Trophoblast cell (in vitro differentiated cells and primary cell): ENCODE measurements at regions not wholly inside any gene's neighbourhood (a gene's known extent, or its start where the extent isn't known, plus 50 kb on each side); places are given as distances from the start of the nearest gene placed in this dataset.

ENCODE experiments used
- DNase-seq, 2 donors: peaks; one replicate each; pipeline ENCODE4 v3.0.0-alpha.2; 2016
- H2AFZ ChIP-seq: 2 replicates; pipeline ENCODE4 v1.6.1; 2013; ENCODE audit warnings: low read length, moderate library complexity, mild to moderate bottlenecking; ENCODE audit not compliant: insufficient read depth, poor library complexity
- H2AK5ac ChIP-seq: 2 replicates; pipeline ENCODE4 v1.6.1; 2013; ENCODE audit warnings: mild to moderate bottlenecking, low read length
- H2BK120ac ChIP-seq: 2 replicates; pipeline ENCODE4 v1.6.1; 2013; ENCODE audit warnings: low read length, mild to moderate bottlenecking, moderate library complexity; ENCODE audit not compliant: insufficient read depth, poor library complexity
- H2BK12ac ChIP-seq: 2 replicates; pipeline ENCODE4 v1.6.1; 2013; ENCODE audit warnings: mild to moderate bottlenecking, low read length, moderate library complexity
- H2BK5ac ChIP-seq: 2 replicates; pipeline ENCODE4 v1.6.1; 2013; ENCODE audit warnings: low read length, low read depth, moderate library complexity, mild to moderate bottlenecking; ENCODE audit not compliant: poor library complexity
- H3K14ac ChIP-seq: 2 replicates; pipeline ENCODE4 v1.6.1; 2013; ENCODE audit warnings: mild to moderate bottlenecking, low read length
- H3K18ac ChIP-seq: 2 replicates; pipeline ENCODE4 v1.6.1; 2013; ENCODE audit warnings: mild to moderate bottlenecking, low read length
- H3K23ac ChIP-seq: 2 replicates; pipeline ENCODE4 v1.6.1; 2013; ENCODE audit warnings: low read length
- H3K27ac ChIP-seq: 2 replicates; pipeline ENCODE4 v1.5.1; 2013; ENCODE audit warnings: low read depth, mild to moderate bottlenecking, inconsistent platforms, low read length, moderate library complexity
- H3K27me3 ChIP-seq: 2 replicates; pipeline ENCODE4 v1.6.1; 2013; ENCODE audit warnings: inconsistent platforms, mild to moderate bottlenecking, low read length, moderate library complexity; ENCODE audit not compliant: insufficient read depth
- H3K36me3 ChIP-seq, 2 experiments: 1 replicate in 1 of 2; 2 replicates in 1 of 2; pipeline ENCODE4 v1.6.1; 2013; ENCODE audit warnings: low read length in 2 of 2, mild to moderate bottlenecking in 2 of 2, moderate library complexity in 1 of 2; ENCODE audit not compliant: insufficient read depth in 2 of 2, control insufficient read depth in 1 of 2
- H3K4ac ChIP-seq: 2 replicates; pipeline ENCODE4 v1.6.1; 2013; ENCODE audit warnings: low read depth, mild to moderate bottlenecking, low read length, moderate library complexity
- H3K4me1 ChIP-seq, 2 experiments: 1 replicate in 1 of 2; 2 replicates in 1 of 2; pipeline ENCODE4 v1.6.1; 2013; ENCODE audit warnings: low read length in 2 of 2, mild to moderate bottlenecking in 2 of 2, moderate library complexity in 1 of 2; ENCODE audit not compliant: insufficient read depth in 2 of 2, control insufficient read depth in 1 of 2
- H3K4me2 ChIP-seq: 2 replicates; pipeline ENCODE4 v1.6.1; 2013; ENCODE audit warnings: inconsistent platforms, mild to moderate bottlenecking, low read length, moderate library complexity
- H3K4me3 ChIP-seq: 2 replicates; pipeline ENCODE4 v1.5.1; 2013; ENCODE audit warnings: mild to moderate bottlenecking, low read depth, low read length, inconsistent platforms
- H3K79me1 ChIP-seq: one replicate; pipeline ENCODE4 v1.6.1; 2013; ENCODE audit warnings: low read length
- H3K79me2 ChIP-seq: 2 replicates; pipeline ENCODE4 v1.6.1; 2013; ENCODE audit warnings: low read length, mild to moderate bottlenecking; ENCODE audit not compliant: control insufficient read depth, insufficient read depth, poor library complexity
- H3K9ac ChIP-seq: 2 replicates; pipeline ENCODE4 v1.6.1; 2013; ENCODE audit warnings: mild to moderate bottlenecking, low read length
- H3K9me3 ChIP-seq: 2 replicates; pipeline ENCODE4 v1.6.1; 2013; ENCODE audit warnings: low read depth, mild to moderate bottlenecking, control low read depth, inconsistent platforms, low read length; ENCODE audit not compliant: insufficient read depth
- H4K12ac ChIP-seq: 2 replicates; pipeline ENCODE4 v1.6.1; 2013; ENCODE audit warnings: low read depth, mild to moderate bottlenecking, low read length, moderate library complexity
- H4K8ac ChIP-seq: 2 replicates; pipeline ENCODE4 v1.6.1; 2013; ENCODE audit warnings: low read depth, mild to moderate bottlenecking, low read length, moderate library complexity
- H4K91ac ChIP-seq: one replicate; pipeline ENCODE4 v1.6.1; 2013; ENCODE audit warnings: low read depth, mild to moderate bottlenecking, low read length, moderate library complexity
- WGBS: extraction: QIAGEN DNeasy Blood & Tissue Kit; methylation state at CpG from one replicate; pipeline ENCODE4 v1.1.7; 2013; ENCODE audit warnings: missing lambda C conversion rate; ENCODE audit not compliant: insufficient read length, insufficient coverage; ENCODE audit errors: extremely low coverage; 5-methylcytosine and 5-hydroxymethylcytosine counted together

GRCh38 chr12:130216031-130216430 is 53.8 kb downstream of the FZD10 start:
- H3K4me2 ChIP-seq: no peak overlapping the region
- no peak overlapping the region for H4K12ac ChIP-seq
- peaks cover 3% of the 10 kb centered on the region for H3K9me3 ChIP-seq
- no peaks in the 10 kb centered on the region for H3K27me3 ChIP-seq
- H3K18ac ChIP-seq: no peak overlapping the region
- DNase-seq: no peak
- no peak overlapping the region for H2BK5ac ChIP-seq
- no peak overlapping the region for H4K8ac ChIP-seq
- no peak overlapping the region for H3K27ac ChIP-seq
- H3K14ac ChIP-seq: no peak overlapping the region
- no peaks in the 10 kb centered on the region for H3K36me3 ChIP-seq
- H3K4ac ChIP-seq: no peak overlapping the region
- WGBS: no CpG with 5 or more reads among the region's 9 CpGs
- no peak overlapping the region for H3K4me3 ChIP-seq
- H2BK12ac ChIP-seq: no peak overlapping the region
- H2BK120ac ChIP-seq: no peak overlapping the region
- no peaks in the 10 kb centered on the region for H3K4me1 ChIP-seq
- H3K79me1 ChIP-seq: no peaks in the 10 kb centered on the region
- H3K23ac ChIP-seq: no peak overlapping the region
- no peak overlapping the region for H2AK5ac ChIP-seq
- no peak overlapping the region for H3K9ac ChIP-seq
- no peak overlapping the region for H4K91ac ChIP-seq
- H3K79me2 ChIP-seq: no peaks in the 10 kb centered on the region
- H2AFZ ChIP-seq: no peak overlapping the region

GRCh38 chr12:130218682-130219081 is 56.4 kb downstream of the FZD10 start:
- no peak for DNase-seq
- WGBS: no CpG with 5 or more reads among the region's 12 CpGs
- H3K27ac ChIP-seq: no peak overlapping the region

GRCh38 chr12:130219929-130220705 is 57.9 kb downstream of the FZD10 start:
- no peak overlapping the region for H2AFZ ChIP-seq
- H3K9me3 ChIP-seq: peaks cover 10% of the 10 kb centered on the region
- no peaks in the 10 kb centered on the region for H3K36me3 ChIP-seq
- H3K27ac ChIP-seq: no peak overlapping the region
- no peak overlapping the region for H3K9ac ChIP-seq
- H3K23ac ChIP-seq: no peak overlapping the region
- DNase-seq: no peak
- no peak overlapping the region for H2BK12ac ChIP-seq
- H4K12ac ChIP-seq: no peak overlapping the region
- no peaks in the 10 kb centered on the region for H3K79me2 ChIP-seq
- no peak overlapping the region for H3K4me2 ChIP-seq
- no peaks in the 10 kb centered on the region for H3K79me1 ChIP-seq
- whole genome bisulfite sequencing: no CpG with 5 or more reads among the region's 15 CpGs
- H4K8ac ChIP-seq: no peak overlapping the region
- no peak overlapping the region for H2AK5ac ChIP-seq
- H3K4me3 ChIP-seq: no peak overlapping the region
- no peak overlapping the region for H2BK120ac ChIP-seq
- no peak overlapping the region for H2BK5ac ChIP-seq
- no peak overlapping the region for H4K91ac ChIP-seq
- H3K4me1 ChIP-seq: no peaks in the 10 kb centered on the region
- peaks cover 6% of the 10 kb centered on the region for H3K27me3 ChIP-seq
- no peak overlapping the region for H3K18ac ChIP-seq
- no peak overlapping the region for H3K14ac ChIP-seq
- H3K4ac ChIP-seq: no peak overlapping the region

More at GRCh38 chr12:130218682-130219081, 56.4 kb downstream of the FZD10 start:
- H3K36me3 ChIP-seq: no peaks in the 10 kb centered on the region
- no peak overlapping the region for H2BK120ac ChIP-seq
- H4K12ac ChIP-seq: no peak overlapping the region
- no peak overlapping the region for H3K18ac ChIP-seq
- no peak overlapping the region for H2BK12ac ChIP-seq
- H3K4me2 ChIP-seq: no peak overlapping the region
- H3K23ac ChIP-seq: no peak overlapping the region
- H3K27me3 ChIP-seq: peaks cover 6% of the 10 kb centered on the region
- no peaks in the 10 kb centered on the region for H3K79me1 ChIP-seq
- H3K4me3 ChIP-seq: no peak overlapping the region
- no peak overlapping the region for H2BK5ac ChIP-seq
- H3K4me1 ChIP-seq: no peaks in the 10 kb centered on the region
- H4K8ac ChIP-seq: no peak overlapping the region
- no peak overlapping the region for H3K9ac ChIP-seq
- no peak overlapping the region for H2AFZ ChIP-seq
- no peak overlapping the region for H4K91ac ChIP-seq
- H3K14ac ChIP-seq: no peak overlapping the region
- no peak overlapping the region for H3K4ac ChIP-seq
- H2AK5ac ChIP-seq: no peak overlapping the region
- H3K79me2 ChIP-seq: no peaks in the 10 kb centered on the region
- peaks cover 3% of the 10 kb centered on the region for H3K9me3 ChIP-seq

GRCh38 chr12:130220706-130221100 is 58.4 kb downstream of the FZD10 start:
- no peak for DNase-seq
- no peak overlapping the region for H4K91ac ChIP-seq
- no peak overlapping the region for H3K4me3 ChIP-seq
- peaks cover 6% of the 10 kb centered on the region for H3K27me3 ChIP-seq
- H3K79me2 ChIP-seq: no peaks in the 10 kb centered on the region
- H3K27ac ChIP-seq: no peak overlapping the region
- WGBS: no CpG with 5 or more reads among the region's 9 CpGs
- no peak overlapping the region for H2BK12ac ChIP-seq
- no peak overlapping the region for H2BK5ac ChIP-seq
- no peak overlapping the region for H3K14ac ChIP-seq
- no peaks in the 10 kb centered on the region for H3K4me1 ChIP-seq
- no peak overlapping the region for H2AK5ac ChIP-seq
- H3K4me2 ChIP-seq: no peak overlapping the region
- H2BK120ac ChIP-seq: no peak overlapping the region
- H4K12ac ChIP-seq: no peak overlapping the region
- H3K23ac ChIP-seq: no peak overlapping the region
- H3K36me3 ChIP-seq: no peaks in the 10 kb centered on the region
- H3K4ac ChIP-seq: no peak overlapping the region
- no peak overlapping the region for H3K9ac ChIP-seq
- H3K18ac ChIP-seq: no peak overlapping the region
- peaks cover 10% of the 10 kb centered on the region for H3K9me3 ChIP-seq
- no peak overlapping the region for H4K8ac ChIP-seq
- no peaks in the 10 kb centered on the region for H3K79me1 ChIP-seq
- no peak overlapping the region for H2AFZ ChIP-seq
